Tongue (tissue), 1 donor: ENCODE measurements at regions not wholly inside any gene's neighbourhood (a gene's known extent, or its start where the extent isn't known, plus 50 kb on each side); places are given as distances from the start of the nearest gene placed in this dataset.
A peak's percentile ranks its signal among the peaks of the same experiment; 100 is the strongest.
"Not testable (repeated sequence)": the region's sequence is repeated elsewhere in the genome, so short reads cannot be mapped to it uniquely, and the experiment has no call there.

Source experiments
- DNase-seq: peaks from one replicate; pipeline ENCODE4 v3.0.0-alpha.2; 2015

GRCh38 chr21:18831942-18832676, 428.5 kb upstream of the TMPRSS15 start:
- DNase-seq = peak; percentile 5

GRCh38 chr21:18832950-18833349, 429.4 kb upstream of the TMPRSS15 start:
- DNase-seq = peak; percentile 49

GRCh38 chr21:18834121-18834520, 430.5 kb upstream of the TMPRSS15 start:
- DNase-seq = not testable (repeated sequence)

DNA sequence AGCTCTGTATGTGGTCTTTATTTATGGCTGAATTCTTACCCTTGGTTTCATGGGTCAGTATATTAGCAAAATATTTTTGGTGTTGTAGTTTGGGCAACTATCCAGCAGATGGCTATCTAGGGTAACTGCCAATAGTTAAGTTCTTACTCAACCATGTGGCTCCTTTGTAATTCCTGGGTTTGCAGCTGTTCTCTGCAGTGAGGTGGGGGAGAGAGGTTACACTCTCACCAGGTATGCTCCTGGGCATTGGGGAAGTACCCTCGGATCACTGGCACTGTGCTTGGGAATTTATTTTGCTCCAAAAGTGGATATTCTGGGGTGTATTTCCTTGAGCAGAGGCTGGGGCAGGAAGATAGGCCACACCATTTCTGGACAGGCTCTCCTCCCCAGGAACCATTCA, 436.7 kb upstream of the TMPRSS15 start:
- DNase-seq = no peak

DNA sequence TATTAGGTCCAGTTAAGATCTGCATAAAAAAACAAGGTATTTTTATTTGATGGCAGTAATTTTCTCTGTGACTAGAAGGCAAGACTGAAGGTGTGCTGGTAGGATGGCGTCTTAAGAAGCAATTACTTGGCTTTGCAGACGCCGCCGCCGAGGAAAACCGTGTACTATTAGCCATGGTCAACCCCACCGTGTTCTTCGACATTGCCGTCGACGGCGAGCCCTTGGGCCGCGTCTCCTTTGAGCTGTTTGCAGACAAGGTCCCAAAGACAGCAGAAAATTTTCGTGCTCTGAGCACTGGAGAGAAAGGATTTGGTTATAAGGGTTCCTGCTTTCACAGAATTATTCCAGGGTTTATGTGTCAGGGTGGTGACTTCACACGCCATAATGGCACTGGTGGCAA, 454.0 kb upstream of the TMPRSS15 start:
- DNase-seq = not testable (repeated sequence)

GRCh38 chr21:18869104-18869503, 465.5 kb upstream of the TMPRSS15 start:
- DNase-seq = no peak

- peak; percentile 88 for DNase-seq
Measured at GRCh38 chr21:18877917-18878316, 474.3 kb upstream of the TMPRSS15 start.

GRCh38 chr21:18887922-18888602, 484.5 kb upstream of the TMPRSS15 start:
- no peak for DNase-seq

GRCh38 chr21:18893406-18893805, 489.8 kb upstream of the TMPRSS15 start:
- DNase-seq = no peak

DNA sequence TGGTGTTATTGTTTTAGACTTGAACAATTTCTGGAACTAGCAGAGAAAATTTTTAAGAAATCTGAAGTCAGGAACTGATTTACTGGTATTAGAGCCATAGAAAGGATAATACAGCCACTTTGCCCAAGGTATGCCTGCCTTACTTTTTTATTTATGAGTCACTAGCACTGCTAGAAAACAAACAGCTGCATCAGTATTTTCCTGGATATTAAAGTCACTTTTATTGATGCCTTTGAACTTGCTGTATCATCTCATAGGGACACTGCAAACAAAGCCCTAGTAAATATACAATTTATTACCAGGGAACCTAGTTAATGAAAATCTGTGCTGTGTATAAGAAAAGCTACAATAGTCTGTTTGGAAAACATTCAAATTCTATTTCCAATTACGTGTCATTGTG, 490.8 kb upstream of the TMPRSS15 start:
- DNase-seq = no peak

GRCh38 chr21:18899261-18899660, 495.7 kb upstream of the TMPRSS15 start:
- no peak for DNase-seq

DNA sequence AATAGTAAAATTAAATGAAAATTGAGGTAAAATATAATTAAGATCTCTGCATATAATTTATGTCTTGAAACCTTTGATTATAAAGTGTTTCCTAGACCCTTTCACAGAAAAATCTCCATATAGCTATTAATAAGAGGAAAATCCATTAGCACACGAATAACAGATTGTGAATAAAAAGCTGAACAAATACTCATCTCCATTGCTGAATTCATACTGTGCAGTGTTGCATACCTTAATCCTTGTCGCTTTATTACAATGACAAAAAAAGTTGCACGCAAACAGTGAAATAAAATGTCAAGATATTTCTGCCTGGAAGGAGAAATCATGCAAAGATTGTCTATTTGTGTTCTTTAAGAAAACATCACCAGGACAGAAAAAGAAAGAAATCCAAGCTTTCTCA, 499.1 kb upstream of the TMPRSS15 start:
- no peak for DNase-seq

DNA sequence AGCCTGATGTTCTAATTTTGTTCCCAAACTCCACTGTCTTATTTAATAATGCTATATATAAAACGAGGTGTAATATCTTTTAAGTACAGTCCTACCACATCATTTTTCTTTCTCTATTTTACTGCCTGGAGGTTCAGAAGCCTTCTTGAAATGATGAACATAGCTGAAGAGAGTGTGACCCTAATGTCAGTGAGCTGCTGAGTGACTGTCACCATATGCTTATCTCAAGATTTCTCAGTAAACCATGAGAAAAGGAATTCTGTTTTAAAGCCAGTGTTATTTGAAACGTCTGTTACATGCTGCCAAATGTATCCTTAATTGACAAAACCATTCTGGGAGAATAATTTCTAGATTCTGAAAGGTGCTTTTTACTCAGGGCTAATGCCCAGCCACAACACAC, 503.5 kb upstream of the TMPRSS15 start:
- DNase-seq = peak; percentile 16

- DNase-seq = no peak
Measured at GRCh38 chr21:18908641-18909040, 505.1 kb upstream of the TMPRSS15 start.

DNA sequence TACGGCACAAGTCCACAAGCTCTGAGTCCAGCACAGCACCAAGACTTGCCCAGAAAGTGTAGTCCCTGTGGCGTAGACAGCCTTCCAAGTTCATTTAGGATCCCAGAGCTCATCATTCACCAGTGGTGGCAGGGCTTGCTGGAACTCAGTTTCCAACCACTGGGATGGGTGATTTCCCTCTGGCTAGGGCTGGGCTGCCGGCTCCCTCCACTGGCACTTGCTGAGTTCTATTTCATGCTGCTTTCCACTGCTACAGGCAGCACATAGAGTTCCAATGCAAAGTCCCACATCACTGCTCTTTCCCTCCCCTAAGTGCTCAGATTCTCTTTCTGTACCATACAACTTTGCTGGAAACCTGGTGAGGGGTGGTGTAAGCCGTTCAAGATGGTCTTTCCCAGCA, 510.3 kb upstream of the TMPRSS15 start:
- DNase-seq = no peak

GRCh38 chr21:18914570-18914969, 511.0 kb upstream of the TMPRSS15 start:
- DNase-seq = no peak

- no peak for DNase-seq
Measured at GRCh38 chr21:18917622-18918021, 514.0 kb upstream of the TMPRSS15 start.

- no peak for DNase-seq
Measured at GRCh38 chr21:18931237-18931636, 527.7 kb upstream of the TMPRSS15 start.

GRCh38 chr21:18937337-18937736, 533.8 kb upstream of the TMPRSS15 start:
- no peak for DNase-seq

DNA sequence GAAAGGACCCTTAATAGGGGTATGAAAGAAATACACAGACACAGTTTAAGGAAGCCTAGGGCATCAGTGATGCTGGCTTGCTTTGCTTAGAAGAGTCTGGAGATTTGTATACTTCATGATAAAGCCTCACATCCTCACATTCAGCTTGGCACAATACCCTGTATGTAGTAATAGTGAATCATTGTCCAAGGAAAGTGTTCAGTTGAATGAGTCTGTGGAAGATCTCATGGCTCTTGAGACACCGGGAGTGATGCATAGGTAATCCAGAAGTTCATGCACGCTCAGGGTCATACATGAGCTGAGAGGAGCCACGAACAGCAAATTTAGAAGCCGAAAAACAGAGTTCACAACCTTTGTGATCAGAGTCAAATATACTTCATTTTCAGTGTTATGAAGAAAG, 537.2 kb upstream of the TMPRSS15 start:
- no peak for DNase-seq

DNA sequence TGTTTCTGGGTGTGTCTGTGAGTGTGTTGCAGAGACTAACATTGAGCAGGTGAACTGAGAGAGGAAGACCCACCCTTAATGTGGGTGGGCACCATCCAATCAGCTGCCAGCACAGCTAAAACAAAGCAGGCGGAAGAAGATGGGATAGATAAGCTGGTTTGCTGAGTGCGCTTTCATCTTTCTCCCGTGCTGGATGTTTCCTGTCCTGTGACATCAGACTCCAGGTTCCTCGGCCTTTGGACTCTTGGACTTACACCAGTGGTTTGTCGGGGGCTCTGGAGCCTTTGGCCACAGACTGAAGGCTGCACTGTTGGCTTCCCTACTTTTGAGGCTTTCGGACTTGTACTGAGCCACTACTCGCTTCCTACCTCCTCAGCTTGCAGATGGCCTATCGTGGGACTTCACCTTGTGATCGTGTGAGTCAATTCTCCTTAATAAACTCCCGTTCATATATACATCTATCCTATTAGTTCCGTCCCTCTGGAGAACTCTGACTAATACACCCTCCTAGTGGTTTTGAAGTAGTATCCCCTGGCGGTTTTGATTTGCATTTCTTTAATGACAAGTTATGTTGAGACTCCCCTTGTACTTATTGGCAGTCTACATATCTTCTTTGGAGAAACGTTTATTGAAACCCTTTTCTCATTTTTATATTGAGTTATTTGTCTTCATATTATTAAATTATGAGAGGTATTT, 546.6 kb upstream of the TMPRSS15 start:
- no peak for DNase-seq

DNA sequence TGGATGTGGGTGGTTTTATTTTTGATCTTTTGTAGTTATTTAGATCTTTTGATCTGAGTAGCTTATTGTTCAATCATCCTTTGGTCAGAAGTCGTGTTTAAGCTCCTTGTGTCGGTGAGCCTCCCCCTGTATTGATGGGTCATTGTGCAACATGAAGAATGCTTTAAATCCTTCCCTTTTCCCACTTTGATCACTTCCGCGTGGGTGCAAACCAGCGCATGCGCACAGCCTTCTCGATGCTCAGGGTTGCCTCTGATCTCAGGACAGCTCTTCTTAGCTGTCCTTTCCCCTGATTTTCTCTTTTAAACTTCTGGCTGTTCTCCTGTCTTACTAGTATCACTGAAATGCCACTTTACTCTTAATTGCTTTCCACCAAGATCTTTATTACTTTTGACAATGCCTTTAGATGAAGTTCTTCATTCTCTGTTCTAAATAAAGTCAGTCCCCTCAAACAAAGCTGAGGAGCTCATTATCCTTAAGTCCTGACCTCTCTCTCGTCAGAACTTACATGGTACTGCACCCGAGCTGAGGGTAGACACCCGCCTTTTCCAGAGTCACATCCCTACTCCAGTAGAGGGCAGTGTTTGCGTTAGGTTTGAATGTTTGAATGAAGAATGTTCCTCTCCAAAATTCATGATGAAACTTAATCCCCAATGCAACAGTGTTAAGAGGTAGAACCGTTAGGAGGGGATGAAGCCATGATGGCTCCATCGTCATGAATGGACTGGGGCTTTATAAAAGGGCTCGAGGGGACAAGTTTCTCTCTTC, 547.9 kb upstream of the TMPRSS15 start:
- no peak for DNase-seq

DNA sequence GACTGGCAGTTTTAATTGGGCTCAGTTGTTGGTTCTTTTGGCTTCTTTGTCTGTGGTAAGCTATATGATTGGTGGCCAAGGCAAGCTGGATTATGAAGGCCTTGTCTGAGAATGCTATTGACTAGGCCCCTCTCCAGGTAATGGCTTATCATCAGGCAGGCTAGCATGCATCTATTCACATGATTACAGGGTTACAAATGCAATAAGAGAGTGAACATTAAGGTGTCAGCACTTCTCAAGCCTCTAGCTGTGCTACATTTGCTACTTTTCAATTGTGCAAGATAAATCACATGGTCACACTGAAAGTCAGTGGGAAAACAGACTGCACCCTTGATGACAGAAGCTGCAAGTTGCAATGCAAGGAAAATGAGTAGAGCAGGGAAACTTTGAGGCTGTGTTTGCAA, 550.9 kb upstream of the TMPRSS15 start:
- DNase-seq = no peak
